GM13977 (cell line): ENCODE measurements at regions not wholly inside any gene's neighbourhood (a gene's known extent, or its start where the extent isn't known, plus 50 kb on each side); places are given as distances from the start of the nearest gene placed in this dataset.

Experiments used
- DNase-seq: peaks from one replicate; pipeline ENCODE4 v3.0.0; 2012; ENCODE audit warnings: low spot score
- CTCF ChIP-seq: IDR thresholded peaks from 2 replicates; pipeline ENCODE4 v1.5.1; 2012; ENCODE audit warnings: mild to moderate bottlenecking, control low read depth; ENCODE audit not compliant: insufficient read depth; ENCODE audit errors: extremely low read depth, missing control alignments
- in situ Hi-C: fragments of 300-500 bp; cut with MboI; formaldehyde crosslinking; loops from one replicate; pipeline ENCODE4 v1.12.0; 2022; ENCODE audit warnings: low sequenced_read_pairs, low pct_unique_long_range_greater_than_20kb, mixed read lengths, inconsistent platforms; ENCODE audit not compliant: unreplicated experiment

- no peak for DNase-seq
- in situ Hi-C loops, result no loop called here
- TF ChIP-seq CTCF, result no peak
Measured at GRCh38 chr3:72116226-72116625, 331.3 kb upstream of the PROK2 start.

- TF ChIP-seq CTCF, result no peak
- in situ Hi-C loops, result no loop called here
- DNase-seq, result no peak
Measured at GRCh38 chr3:72115307-72115706, 330.4 kb upstream of the PROK2 start.

- no peak for TF ChIP-seq CTCF
- in situ Hi-C loops, result no loop called here
- DNase-seq, result no peak
Measured at GRCh38 chr3:72114773-72115172, 329.8 kb upstream of the PROK2 start.

- no peak for TF ChIP-seq CTCF
- in situ Hi-C loops, result no loop called here
- no peak for DNase-seq
Measured at GRCh38 chr3:72113964-72114363, 329.0 kb upstream of the PROK2 start.

GRCh38 chr3:72113564-72113963 lies 328.6 kb upstream of the PROK2 start:
- TF ChIP-seq CTCF, result no peak
- in situ Hi-C loops, result no loop called here
- DNase-seq, result no peak

- no peak for DNase-seq
- in situ Hi-C loops, result no loop called here
- no peak for TF ChIP-seq CTCF
Measured at GRCh38 chr3:72112435-72112834, 327.5 kb upstream of the PROK2 start.
